ENCODE measurements at regions not wholly inside any gene's neighbourhood (a gene's known extent, or its start where the extent isn't known, plus 50 kb on each side); places are given as distances from the start of the nearest gene placed in this dataset.

DNA sequence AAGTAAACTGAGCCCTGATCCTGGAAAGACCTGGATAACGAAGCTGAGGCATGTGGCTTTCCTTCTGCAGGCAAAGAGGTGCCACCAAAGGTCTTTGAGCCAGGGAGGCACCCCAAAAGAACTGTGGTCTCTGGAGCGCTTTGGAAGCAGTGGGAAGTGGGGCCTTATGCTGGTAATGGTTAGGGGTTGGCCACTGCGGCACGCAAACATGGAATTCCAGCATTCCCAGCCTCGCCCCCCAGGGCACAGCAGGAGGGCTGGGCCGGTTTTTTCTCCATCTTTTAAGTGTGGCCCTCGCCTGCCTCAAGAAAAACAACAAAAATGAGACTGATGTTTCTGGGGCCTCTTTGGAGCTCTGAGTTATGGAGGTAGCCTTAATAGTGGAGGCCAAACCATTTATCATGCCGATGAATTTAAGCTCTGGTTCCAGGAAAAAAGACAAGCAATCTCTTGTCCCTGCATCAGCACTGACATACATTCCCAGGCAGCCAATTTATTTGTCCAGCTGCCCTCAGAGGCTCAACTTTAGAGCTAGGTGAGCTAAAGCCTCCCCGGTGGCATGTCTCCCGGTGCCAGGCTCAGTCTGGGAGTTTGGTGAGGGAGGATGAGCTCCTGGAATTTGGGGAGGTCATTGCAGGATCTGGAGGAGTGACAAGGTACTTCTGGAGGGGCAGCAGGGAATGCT, 109.0 kb downstream of the TLE3 start:
- DNase-seq (ENCODE audit: low read depth in 4 of 4, low spot score in 3 of 4), result no peak

DNA sequence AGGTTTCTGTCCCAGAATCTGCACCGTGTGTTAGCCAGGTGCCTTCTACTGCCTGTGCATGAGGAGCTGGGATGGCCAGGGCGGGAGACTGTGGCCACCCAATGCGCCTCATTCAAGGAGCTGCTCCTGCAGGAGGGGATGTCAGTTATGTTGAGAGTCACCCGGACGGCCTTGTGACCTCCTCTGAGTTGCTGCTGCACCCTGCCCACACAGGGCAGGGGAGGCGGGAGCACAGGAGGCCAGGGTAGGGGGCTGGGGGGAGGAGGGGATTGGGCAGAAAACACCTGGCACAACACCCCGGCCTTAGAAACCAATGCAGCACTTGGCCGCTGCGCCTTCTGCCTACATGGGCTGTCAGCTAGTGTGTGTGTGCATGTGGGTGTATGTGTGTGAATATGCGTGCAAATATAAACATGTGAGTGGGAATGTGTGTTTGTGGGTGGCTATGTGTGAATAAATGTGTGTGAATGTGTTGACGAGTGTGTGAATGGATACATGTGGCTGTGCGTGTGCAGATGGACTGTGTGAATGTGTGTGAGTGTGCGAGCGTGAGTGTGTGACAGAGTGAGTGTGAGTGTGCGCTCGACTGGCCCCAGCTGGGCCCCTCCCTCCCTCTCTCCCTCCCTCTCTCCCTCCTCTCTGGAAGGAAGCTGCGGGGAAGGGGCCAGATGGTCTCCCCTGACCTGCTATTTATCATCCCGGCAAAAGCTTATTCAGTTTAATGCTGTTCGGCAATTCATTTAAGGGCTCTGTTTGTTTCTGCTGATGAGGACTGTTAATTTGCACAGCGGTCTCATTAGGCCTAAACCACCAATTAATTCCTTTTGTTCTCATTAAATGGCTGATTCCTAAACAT, 106.9 kb downstream of the TLE3 start:
- DNase-seq (ENCODE audit: low read depth in 4 of 4, low spot score in 3 of 4), result no peak

DNA sequence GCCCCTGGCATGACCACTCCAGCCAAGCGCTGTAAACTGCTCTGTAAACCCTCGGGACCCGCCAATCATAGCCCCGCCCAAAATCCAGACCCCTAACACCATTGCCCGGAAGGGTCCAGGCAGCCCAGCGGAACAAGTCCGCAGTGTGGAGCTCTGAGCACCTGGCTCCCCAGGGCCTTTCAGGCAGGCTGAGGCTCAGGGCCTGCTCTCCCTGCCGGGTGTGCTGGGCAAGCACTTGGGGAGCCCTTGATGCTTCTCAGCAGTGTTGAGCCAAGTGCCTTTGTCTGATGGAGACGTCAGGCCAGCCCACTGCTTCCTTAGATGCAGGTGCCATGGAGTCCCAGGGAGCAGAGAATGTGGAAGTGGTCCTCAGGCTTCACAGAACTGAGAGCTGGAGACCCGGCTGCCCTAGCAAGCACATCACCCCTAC, 106.2 kb downstream of the TLE3 start:
- no peak for DNase-seq (ENCODE audit: low read depth in 4 of 4, low spot score in 3 of 4)

DNA sequence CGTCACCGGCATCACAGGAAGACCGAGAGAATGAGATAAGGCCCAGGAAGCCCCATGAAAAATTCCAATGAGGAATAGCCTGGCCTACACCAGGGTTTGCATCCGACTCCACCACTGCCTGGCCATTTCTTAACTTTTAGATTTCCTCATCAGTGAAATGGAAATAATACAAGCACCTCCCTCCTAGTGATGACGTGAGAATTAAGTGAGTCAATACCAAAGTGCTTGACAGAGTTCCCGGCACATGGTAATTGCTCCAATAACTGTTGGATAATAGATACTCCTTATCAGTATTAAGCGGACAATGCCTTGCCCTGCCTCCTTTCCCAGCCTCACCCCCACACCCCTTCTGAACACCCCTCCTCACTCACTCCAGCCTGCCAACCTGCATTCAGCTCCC, 105.4 kb downstream of the TLE3 start:
- DNase-seq (ENCODE audit: low read depth in 4 of 4, low spot score in 3 of 4), result no peak

DNA sequence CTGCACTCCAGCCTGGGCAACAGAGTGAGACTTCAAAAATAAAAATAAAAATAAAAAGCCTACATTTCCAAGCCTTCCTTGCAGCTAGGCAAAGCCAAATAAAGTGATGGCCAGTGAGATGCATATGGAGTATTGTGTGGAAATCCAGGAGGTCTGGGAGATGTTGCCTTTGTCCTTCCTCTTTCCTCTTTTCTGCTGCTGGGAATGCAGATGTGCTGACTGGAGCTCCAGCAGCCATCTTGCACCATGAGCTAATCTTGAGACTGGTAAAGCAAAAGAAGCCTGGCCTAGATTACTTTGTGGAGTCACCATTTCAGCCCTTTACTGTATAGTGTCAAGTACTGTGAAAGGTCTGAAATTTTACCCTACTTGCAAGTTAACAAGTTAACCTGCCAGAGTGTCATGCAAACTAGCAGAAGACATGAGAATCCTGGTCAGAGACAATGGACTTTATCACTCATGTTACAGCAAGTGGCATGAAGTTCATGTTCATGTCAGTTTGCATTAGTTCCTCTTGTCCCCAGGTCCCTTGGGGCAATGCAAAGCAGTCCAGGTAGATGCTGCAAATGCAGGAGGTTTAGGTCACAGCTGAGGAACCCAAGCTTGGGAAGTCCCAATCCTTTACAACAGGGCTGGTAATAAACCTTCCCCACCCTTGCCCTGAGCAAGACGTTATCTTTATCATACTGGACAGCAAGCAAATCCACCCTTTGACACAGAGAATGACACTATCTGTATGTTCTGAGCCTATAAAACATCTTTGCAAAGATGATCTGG, 103.1 kb downstream of the TLE3 start:
- DNase-seq (ENCODE audit: low read depth in 4 of 4, low spot score in 3 of 4), result no peak

DNA sequence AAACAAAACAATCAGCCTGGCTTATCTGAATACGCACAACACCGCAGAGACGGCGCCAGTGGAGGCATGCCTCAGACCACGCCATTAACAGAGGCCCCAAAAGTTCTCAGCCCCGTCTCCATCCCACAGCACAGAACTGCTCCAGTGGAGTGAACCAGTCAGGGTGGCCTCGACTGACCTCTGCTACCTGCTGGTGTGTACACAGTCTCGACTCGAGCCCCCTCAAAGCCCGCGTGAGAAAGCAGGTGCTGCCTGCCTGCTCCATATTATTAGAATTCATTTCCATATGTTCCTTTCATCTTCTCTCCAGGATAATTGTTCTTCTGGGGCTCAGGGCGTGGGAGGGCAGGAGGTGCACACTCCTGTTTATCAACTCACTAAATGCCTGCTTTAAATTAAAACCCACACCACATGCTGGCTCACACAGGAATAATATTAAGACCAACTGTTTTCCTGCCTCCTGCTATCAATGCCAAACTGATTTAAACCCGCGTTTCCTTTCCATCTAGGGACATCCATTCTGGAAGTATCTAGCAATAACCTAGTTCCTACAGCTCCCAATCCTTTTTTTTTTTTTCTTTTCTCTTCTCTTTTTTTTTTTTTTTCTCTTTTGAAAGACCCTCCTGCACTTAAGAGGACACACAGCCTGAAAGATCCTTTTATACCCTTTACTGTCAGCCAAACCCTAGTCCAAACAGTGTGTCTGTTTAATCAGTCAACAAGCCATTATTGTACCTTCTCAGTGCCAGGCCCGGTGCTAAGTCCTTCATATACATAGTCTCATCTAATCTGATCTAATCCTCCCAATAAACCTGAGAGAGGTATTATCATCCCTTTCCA, 101.2 kb downstream of the TLE3 start:
- DNase-seq (ENCODE audit: low read depth in 4 of 4, low spot score in 3 of 4), result no peak

DNA sequence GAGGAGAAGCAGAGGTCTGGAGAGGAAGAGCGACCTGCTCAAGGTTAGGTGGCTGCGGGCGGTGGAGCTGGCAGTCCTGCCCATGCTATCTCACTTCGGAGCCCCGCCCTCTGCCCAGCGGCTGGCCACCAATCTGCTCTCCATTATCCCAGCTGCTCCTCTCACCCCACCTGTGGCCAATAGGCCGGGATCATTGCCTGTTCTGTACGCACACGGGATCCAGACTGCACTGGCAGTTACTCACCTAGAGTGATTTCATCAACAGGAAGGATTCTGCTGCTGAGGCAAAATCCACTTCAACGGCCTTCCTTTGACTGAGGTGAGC, 100.6 kb downstream of the TLE3 start:
- no peak for DNase-seq (ENCODE audit: low read depth in 4 of 4, low spot score in 3 of 4)

Data from right renal pelvis (tissue), 4 donors.